ENCODE measurements at regions not wholly inside any gene's neighbourhood (a gene's known extent, or its start where the extent isn't known, plus 50 kb on each side); places are given as distances from the start of the nearest gene placed in this dataset.

GRCh38 chr2:12032975-12033374 lies 286.5 kb downstream of the LPIN1 start:
- DNase-seq, result no peak

- DNase-seq, result no peak
Observed at GRCh38 chr2:12033494-12033893, 287.1 kb downstream of the LPIN1 start.

DNA sequence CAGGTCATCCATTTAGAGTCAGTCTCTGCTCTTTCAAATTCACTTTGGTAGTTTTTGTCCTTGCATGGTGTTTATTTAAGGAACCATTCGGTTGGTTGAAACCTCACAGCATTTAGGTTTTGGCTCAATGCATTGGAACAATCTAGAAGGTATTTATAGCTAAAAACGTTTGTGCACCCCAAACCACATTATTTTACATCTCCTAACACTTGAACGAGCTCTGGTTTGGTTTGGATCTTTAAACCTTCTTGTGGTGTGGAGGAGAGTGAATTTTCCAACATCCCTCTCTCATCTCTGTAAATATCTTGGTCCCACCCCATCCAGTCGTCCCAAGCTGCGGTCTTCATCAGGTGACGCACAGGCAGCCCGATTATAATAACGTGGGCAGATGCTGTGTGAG lies 287.9 kb downstream of the LPIN1 start:
- DNase-seq, result no peak

- DNase-seq, result peak; percentile 35
Observed at GRCh38 chr2:12035029-12035720, 288.7 kb downstream of the LPIN1 start.

GRCh38 chr2:12035956-12036639 lies 289.7 kb downstream of the LPIN1 start:
- no peak for DNase-seq

- no peak for DNase-seq
Observed at GRCh38 chr2:12036640-12036983, 290.2 kb downstream of the LPIN1 start.

GRCh38 chr2:12037301-12037700 lies 290.9 kb downstream of the LPIN1 start:
- no peak for DNase-seq

- no peak for DNase-seq
Observed at GRCh38 chr2:12041236-12041635, 294.8 kb downstream of the LPIN1 start.

GRCh38 chr2:12043131-12043530 lies 296.7 kb downstream of the LPIN1 start:
- DNase-seq, result no peak

DNA sequence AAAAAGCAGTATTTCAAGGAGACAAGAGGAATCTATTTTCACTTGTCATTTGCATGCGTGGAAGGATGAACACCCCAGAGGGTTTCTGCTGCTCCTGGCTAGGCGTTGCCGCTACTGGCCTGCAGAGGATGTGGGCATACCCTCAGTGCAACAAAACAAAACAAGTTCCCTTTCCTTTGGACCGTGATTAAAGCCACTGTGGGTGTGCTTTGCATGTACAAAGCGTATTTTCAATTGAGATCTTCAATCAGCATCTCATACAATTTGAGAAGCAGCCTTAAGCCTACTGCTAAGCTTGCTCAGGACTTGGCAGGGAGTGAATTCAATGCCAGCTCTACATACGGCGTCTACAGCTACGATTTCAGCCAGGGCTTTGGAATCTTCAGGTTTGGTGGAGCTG lies 298.4 kb downstream of the LPIN1 start:
- no peak for DNase-seq

DNA sequence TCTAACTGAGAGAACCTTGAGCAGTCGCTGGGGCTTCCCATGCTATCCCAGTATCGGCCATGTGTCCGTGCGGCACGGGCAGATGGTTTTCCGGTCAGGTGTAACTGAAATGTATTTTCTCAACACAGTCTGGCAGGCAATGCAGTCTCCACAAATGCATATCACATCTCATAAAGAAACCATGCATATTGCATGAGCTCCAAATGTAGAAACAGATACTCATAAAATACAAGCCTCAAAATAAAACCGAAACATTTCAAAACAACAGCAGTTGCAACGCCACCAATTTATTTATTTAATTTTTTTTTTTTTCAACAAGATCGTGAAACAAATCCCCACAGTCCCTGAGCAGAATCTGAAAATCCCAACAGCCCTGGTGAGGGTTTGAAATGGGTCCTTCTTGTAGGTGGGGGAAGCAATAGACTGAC lies 299.4 kb downstream of the LPIN1 start:
- DNase-seq, result peak; percentile 26

DNA sequence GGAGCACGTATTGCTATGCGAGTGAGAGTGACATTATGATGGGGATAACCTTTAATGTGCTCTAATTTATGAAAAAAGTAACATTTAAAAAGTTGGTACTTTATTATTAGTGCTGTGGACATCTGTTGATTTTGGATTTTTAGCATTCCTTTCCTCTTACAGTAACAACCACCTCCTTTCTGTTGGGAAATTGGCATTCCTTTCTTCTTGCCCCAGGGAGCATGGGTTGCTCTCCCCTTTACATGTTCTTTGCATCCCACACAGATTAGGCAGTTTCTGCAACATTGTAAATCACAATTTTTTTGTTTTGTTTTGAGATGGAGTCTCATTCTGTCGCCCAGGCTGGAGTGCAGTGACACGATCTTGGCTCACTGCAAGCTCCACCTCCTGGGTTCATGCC lies 300.2 kb downstream of the LPIN1 start:
- DNase-seq, result no peak

- DNase-seq, result no peak
Observed at GRCh38 chr2:12047761-12048160, 301.3 kb downstream of the LPIN1 start.

DNA sequence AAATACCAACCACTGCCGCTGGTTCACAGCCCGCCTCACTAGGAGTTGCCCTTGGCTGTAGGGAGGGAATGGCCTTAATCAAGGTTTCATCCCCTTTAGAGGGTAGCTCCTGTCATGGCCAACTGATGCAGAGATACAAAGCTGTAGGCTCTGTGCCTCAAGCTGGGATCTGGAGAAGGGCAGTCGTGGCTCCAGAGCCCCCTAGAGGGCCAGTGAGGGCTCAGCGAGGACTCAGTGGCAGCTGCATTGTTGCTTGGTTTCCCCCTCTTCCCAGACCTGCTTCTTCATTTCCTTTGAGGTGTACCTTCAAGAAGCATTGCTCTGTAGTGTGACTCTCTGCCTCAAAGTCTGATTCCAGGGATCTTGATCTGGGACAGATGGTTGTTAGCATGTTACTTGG lies 302.1 kb downstream of the LPIN1 start:
- DNase-seq, result no peak

DNA sequence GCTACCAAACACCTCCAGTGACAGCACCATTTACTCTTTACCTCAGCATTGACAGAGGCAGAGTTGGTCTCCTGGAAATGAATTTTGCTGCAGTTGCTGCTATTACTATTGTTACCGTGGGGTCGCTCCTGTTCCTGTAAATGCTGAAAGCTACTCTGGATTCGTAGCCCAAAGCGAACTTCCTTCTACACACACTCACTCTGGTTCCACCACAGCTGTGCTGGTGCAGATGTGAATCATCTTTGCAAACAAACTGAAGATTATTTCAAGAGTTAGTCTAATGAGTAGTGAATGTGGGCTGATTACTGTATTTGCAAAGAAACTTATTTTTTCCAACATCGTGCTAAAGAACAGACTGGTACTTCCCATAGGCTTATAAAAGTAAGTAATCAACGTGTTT lies 304.0 kb downstream of the LPIN1 start:
- no peak for DNase-seq

- DNase-seq, result no peak
Observed at GRCh38 chr2:12051831-12052230, 305.4 kb downstream of the LPIN1 start.

DNA sequence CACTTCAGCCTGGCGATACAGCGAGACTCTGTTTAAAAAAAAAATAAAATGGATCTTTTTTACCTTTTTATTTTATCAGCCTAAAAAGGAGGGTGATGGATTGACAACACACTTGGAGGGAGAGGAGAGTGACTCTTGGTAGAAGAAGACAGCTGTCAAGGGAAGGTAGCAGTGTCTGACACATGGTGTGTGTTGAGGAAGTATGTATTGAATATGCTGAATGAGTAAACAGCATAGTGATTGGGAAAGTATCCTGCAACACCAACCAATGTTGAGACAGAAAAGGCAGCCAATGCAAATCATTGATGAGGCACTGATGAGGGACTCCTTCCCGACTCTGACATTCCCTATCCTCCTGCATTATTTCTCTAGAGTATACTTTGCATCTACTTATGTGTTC lies 306.4 kb downstream of the LPIN1 start:
- DNase-seq, result no peak

DNA sequence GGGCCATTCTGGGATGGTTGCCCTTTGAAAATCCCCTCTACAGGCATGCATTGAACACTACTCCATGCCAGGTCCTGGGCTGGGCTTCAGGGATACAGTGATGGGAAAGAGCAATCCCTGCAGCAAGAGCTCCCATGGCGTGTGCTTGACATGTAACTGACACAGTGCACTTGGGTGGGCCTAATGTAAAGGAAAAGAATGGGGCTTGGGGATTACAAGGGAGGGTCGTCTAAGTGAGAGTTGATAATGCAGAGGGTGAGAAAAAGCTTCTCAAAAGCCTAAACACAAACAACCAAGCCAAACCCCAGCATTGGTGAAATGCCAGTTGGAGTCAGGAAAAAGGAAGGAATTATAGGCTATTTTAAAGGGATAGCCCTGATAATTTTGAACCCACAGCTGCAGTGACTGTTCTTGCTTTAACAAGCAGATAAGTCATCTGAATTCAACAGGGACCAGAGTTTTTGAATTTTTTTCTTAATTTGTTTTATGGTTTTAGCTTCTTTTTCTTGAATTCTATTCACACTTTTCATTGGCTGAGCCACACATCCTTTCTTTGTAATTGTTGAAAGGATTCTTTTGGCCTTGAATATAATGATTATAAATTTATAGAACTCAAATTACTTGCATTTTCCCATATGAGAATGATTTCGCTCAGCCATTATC lies 308.7 kb downstream of the LPIN1 start:
- DNase-seq, result no peak

GRCh38 chr2:12057436-12058166 lies 311.2 kb downstream of the LPIN1 start:
- no peak for DNase-seq

- DNase-seq, result peak; percentile 39
Observed at GRCh38 chr2:12059616-12060441, 313.4 kb downstream of the LPIN1 start.

DNA sequence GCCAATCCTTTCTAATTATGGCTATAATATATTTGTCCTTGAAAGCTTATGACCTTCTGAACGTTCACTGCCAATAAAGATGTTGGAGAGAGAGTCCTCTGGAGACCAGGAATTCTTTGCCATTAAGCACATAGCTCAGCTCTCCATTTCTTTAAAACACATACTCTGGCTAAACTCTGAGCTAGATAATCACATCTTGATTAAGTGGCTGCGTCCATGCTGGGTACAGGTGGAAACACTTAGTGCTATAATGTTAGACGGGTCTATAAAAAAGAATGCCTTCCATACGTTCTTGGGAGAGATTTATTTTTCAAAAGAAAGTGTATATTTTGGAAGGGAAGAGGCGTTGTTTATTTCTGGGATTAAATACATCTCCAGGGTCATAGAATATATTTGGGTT lies 314.5 kb downstream of the LPIN1 start:
- DNase-seq, result peak; percentile 21

DNA sequence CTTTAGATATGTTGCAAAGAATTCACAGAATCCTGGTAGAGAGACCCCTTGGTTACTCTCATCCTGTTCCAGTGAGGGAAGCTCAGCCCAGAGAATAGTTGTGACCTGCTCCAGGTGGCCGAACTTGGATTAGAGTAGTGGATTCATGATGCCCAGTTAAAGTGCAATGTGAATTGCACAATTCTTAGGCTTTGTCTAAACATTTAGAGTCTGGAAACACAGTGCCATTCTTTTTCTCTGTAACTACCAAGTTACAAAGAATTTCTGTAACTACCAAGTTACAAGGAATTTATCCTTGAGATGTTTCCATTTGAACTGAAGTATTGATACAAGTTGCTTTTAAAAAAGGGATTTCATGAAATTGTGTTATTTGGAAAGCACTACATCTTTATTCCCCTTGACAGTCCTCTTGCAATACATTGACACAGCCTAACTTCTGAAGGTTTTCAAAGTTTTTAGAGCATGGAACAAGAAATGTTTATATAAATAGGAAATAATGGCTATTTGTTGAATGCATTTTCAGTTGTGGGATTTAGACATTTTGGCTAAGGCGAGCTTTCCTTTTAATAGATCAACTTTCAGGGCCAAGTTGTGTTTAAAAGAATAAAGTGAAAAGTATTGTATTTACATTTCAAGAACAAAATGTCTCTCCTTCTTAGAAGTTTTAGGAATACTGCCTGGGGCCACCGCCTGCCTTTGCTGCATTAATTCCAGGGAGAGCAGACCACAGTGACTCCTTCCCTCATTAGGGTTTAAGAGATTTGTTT lies 315.0 kb downstream of the LPIN1 start:
- DNase-seq, result peak; percentile 23
